RWPE2 (cell line): ENCODE measurements at regions not wholly inside any gene's neighbourhood (a gene's known extent, or its start where the extent isn't known, plus 50 kb on each side); places are given as distances from the start of the nearest gene placed in this dataset.

ENCODE experiments used
- ATAC-seq: fragments of 200-7000 bp; cut with Tn5 transposase; 3 replicates; pipeline ENCODE4 v1.9.1; 2021; ENCODE audit warnings: low read depth
- DNase-seq: peaks from one replicate; pipeline ENCODE4 v3.0.0-alpha.2; 2020; ENCODE audit warnings: low spot score
- H3K27ac ChIP-seq: fragments of 450-650 bp; 2 replicates; pipeline ENCODE4 v1.5.1; 2017; ENCODE audit warnings: mild to moderate bottlenecking; ENCODE audit not compliant: poor library complexity, severe bottlenecking
- H3K27me3 ChIP-seq: fragments of 250-450 bp; sonication (Bioruptor Pico); 2 replicates; pipeline ENCODE4 v1.5.1; 2021; ENCODE audit warnings: mild to moderate bottlenecking, moderate library complexity; ENCODE audit not compliant: insufficient read depth, poor library complexity, severe bottlenecking
- H3K36me3 ChIP-seq: fragments of 250-450 bp; sonication (Bioruptor Pico); 2 replicates; pipeline ENCODE4 v1.5.1; 2020; ENCODE audit warnings: low read depth, mild to moderate bottlenecking, moderate library complexity
- H3K4me1 ChIP-seq: fragments of 250-450 bp; sonication (Bioruptor Pico); 2 replicates; pipeline ENCODE4 v1.5.1; 2021; ENCODE audit warnings: mild to moderate bottlenecking, moderate library complexity; ENCODE audit not compliant: insufficient read depth, poor library complexity, severe bottlenecking
- H3K4me3 ChIP-seq: fragments of 250-450 bp; sonication (Bioruptor Pico); 2 replicates; pipeline ENCODE4 v1.5.1; 2021; ENCODE audit warnings: mild to moderate bottlenecking, moderate library complexity; ENCODE audit not compliant: severe bottlenecking
- H3K9me3 ChIP-seq: fragments of 250-450 bp; sonication (Bioruptor Pico); 2 replicates; pipeline ENCODE4 v1.5.1; 2021; ENCODE audit warnings: mild to moderate bottlenecking, moderate library complexity; ENCODE audit not compliant: severe bottlenecking
- TF ChIP-seq, protein P1 (sequence below): fragments of 450-650 bp; IDR thresholded peaks from one replicate; pipeline ENCODE4 v1.5.1; 2017; ENCODE audit warnings: mild to moderate bottlenecking, moderate library complexity; ENCODE audit not compliant: poor library complexity, severe bottlenecking

DNA sequence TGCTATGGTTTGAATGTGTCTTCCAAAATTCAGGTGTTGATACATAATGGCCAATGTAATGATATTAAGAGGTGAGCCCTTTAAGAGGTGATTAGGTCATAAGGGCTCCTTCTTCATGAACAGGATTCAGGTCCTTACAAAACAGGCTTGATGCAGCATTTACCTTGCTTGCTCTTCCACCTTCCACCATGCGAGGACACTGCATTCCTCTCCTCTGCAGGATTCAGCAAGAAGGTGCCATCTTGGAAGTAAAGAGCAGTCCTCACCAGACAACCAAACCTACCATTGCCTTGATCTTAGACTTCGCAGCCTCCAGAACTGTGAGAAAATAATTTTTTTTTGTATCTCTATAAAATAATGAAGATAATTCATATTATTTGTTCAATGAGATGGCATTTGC is 314.0 kb upstream of the SMARCA2 start:
- H3K4me3 ChIP-seq, result no peak overlapping the region
- no peak overlapping the region for H3K27ac ChIP-seq
- no peaks in the 10 kb centered on the region for H3K36me3 ChIP-seq
- H3K4me1 ChIP-seq, result no peaks in the 10 kb centered on the region
- H3K27me3 ChIP-seq, result peaks cover 13% of the 10 kb centered on the region
- no peaks in the 10 kb centered on the region for H3K9me3 ChIP-seq
- ATAC-seq, result no peak
- TF ChIP-seq, protein P1, sequence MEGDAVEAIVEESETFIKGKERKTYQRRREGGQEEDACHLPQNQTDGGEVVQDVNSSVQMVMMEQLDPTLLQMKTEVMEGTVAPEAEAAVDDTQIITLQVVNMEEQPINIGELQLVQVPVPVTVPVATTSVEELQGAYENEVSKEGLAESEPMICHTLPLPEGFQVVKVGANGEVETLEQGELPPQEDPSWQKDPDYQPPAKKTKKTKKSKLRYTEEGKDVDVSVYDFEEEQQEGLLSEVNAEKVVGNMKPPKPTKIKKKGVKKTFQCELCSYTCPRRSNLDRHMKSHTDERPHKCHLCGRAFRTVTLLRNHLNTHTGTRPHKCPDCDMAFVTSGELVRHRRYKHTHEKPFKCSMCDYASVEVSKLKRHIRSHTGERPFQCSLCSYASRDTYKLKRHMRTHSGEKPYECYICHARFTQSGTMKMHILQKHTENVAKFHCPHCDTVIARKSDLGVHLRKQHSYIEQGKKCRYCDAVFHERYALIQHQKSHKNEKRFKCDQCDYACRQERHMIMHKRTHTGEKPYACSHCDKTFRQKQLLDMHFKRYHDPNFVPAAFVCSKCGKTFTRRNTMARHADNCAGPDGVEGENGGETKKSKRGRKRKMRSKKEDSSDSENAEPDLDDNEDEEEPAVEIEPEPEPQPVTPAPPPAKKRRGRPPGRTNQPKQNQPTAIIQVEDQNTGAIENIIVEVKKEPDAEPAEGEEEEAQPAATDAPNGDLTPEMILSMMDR, result no peak
- DNase-seq, result no peak

DNA sequence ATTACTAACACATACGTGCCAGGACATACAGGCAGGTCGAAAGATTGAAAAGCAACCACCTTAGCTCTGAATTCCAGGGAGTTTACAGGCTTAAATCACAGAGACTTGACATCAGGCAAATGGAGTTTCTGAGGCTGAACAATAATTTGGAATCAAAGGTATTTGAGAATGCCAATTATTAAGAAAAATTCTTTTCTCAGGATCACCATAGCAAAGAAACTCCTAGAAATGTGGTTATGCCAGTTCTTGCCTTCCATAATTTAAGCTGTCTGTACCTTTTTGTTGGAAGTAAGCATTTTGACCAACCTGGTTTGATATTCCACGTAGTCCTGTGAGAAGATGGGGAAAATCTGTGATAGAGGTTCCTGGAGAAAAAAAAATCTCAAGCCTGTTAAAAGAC is 312.4 kb upstream of the SMARCA2 start:
- H3K27ac ChIP-seq, result no peak overlapping the region
- H3K36me3 ChIP-seq, result no peaks in the 10 kb centered on the region
- H3K27me3 ChIP-seq, result peaks cover 13% of the 10 kb centered on the region
- ATAC-seq (no peak), DNase-seq (no peak)
- no peak overlapping the region for H3K4me3 ChIP-seq
- TF ChIP-seq, protein P1, result no peak
- no peaks in the 10 kb centered on the region for H3K9me3 ChIP-seq
- H3K4me1 ChIP-seq, result peaks cover 8% of the 10 kb centered on the region

DNA sequence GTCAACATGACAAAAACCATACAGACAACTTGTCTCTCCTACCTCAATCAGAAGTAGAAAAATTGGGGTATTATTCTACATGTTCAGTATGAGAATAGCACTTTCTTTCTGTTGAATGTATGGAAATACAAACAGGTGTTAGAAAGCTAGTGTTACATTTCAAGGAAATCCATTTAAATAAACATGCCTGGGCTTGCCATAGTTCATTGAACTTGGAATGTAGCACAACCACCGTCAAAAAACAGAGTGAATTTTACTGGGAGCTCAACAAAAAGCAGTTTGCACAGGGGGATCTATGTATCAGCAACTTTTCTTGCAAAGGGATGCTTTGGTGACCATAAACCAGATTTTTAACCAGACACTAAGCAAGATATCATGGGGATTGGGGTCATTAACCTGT is 307.9 kb upstream of the SMARCA2 start:
- no peak overlapping the region for H3K27ac ChIP-seq
- TF ChIP-seq, protein P1, result no peak
- H3K36me3 ChIP-seq, result no peaks in the 10 kb centered on the region
- H3K9me3 ChIP-seq, result no peaks in the 10 kb centered on the region
- DNase-seq (no peak), ATAC-seq (no peak)
- H3K27me3 ChIP-seq, result peaks cover 5% of the 10 kb centered on the region
- H3K4me3 ChIP-seq, result no peak overlapping the region
- peaks cover 9% of the 10 kb centered on the region for H3K4me1 ChIP-seq

DNA sequence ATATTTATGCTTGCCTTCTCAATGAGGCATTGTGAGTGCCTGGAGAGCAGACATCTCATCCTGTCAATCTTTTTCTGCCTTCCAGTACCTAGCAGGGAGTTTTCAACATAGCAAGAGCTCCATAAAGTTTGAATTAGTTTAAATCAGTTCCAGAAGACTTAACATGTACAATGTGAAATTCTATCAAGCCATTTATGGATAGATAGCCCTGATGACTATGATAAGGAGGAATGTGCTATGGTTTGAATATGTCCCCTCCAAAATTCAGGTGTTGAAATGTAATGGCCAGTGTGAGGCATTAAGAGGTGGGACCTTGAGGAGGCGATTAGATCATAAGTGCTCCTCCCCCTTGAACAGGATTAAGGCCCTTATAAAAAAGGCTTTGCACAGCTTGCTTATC is 306.9 kb upstream of the SMARCA2 start:
- Histone ChIP-seq H3K4me3 (no peak overlapping the region), H3K36me3 (no peaks in the 10 kb centered on the region), H3K4me1 (peaks cover 9% of the 10 kb centered on the region), H3K27ac (no peak overlapping the region), H3K27me3 (peaks cover under 1% of the 10 kb centered on the region), H3K9me3 (no peaks in the 10 kb centered on the region)
- ATAC-seq, result 0 out of 3 replicates have a peak, but pooled peaks have one; percentile 33
- DNase-seq, result no peak
- TF ChIP-seq, protein P1, result no peak

DNA sequence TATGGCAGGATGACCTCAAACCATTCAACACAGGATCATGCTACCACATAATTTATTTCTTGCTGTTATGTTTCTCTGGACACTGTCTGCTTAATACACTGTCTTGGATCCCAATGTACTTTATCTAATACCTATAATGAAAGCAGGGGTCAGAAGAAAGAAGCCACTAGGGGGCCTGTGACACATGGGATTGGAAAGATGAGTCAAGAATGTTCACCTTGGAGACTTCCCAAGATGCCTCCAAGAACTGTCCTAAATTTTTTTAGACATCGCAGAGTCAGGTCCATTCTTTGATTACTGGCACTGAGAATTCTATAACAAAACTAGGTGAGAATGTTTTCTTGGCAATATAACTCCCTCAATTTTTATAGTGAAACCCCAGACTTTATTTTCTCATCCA is 305.8 kb upstream of the SMARCA2 start:
- DNase-seq, result no peak
- TF ChIP-seq, protein P1, result peak; percentile 41
- no peak overlapping the region for H3K27ac ChIP-seq
- no peak overlapping the region for H3K4me3 ChIP-seq
- H3K4me1 ChIP-seq, result peaks cover 9% of the 10 kb centered on the region
- no peaks in the 10 kb centered on the region for H3K27me3 ChIP-seq
- H3K36me3 ChIP-seq, result no peaks in the 10 kb centered on the region
- H3K9me3 ChIP-seq, result no peaks in the 10 kb centered on the region
- ATAC-seq, result no peak
